ENCODE measurements at regions not wholly inside any gene's neighbourhood (a gene's known extent, or its start where the extent isn't known, plus 50 kb on each side); places are given as distances from the start of the nearest gene placed in this dataset.

DNA sequence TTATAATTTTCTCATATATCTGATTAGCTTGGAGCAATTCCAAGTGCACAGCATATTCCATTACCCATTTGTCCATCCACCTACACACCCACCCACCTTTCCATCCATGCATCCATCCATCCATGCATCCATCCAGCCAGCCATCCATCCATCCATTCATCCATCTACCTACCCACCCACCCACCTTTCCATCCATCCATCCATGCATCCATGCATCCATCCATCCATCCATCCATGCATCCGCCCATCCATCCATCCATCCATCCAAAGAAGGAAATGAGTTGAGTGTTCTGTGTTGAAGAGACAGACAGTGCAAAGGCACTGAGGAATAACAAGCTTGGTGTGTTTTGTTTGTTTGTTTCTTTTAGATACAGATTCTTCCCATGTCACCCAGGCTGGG lies 78.7 kb upstream of the FAM20A start:
- H2AK5ac ChIP-seq (ENCODE audit: low read length): no peak overlapping the region
- no peaks in the 10 kb centered on the region for H3K79me2 ChIP-seq (ENCODE audit: control insufficient read depth, insufficient read depth, low read length, poor library complexity)
- no peak overlapping the region for H3K18ac ChIP-seq (ENCODE audit: low read length)
- H3K27ac ChIP-seq (ENCODE audit: low read depth, low read length): no peak overlapping the region
- no peak overlapping the region for H3K23ac ChIP-seq (ENCODE audit: low read length)
- no peak overlapping the region for H3K4me3 ChIP-seq (ENCODE audit: low read depth, low read length)
- DNase-seq: no peak
- no peak overlapping the region for H4K12ac ChIP-seq (ENCODE audit: low read depth, low read length)
- WGBS (ENCODE audit: extremely low coverage, insufficient coverage, insufficient read length): no CpG with 5 or more reads among the region's 1 CpG
- H2AFZ ChIP-seq (ENCODE audit: insufficient read depth, low read length, poor library complexity): no peak overlapping the region
- peaks cover 2% of the 10 kb centered on the region for H3K79me1 ChIP-seq (ENCODE audit: low read length)
- no peak overlapping the region for H4K91ac ChIP-seq (ENCODE audit: low read depth, low read length)
- H3K9ac ChIP-seq (ENCODE audit: low read length): no peak overlapping the region
- no peak overlapping the region for H2BK5ac ChIP-seq (ENCODE audit: low read depth, low read length, poor library complexity)
- H4K8ac ChIP-seq (ENCODE audit: low read depth, low read length): no peak overlapping the region
- H3K27me3 ChIP-seq (ENCODE audit: insufficient read depth, low read length): no peaks in the 10 kb centered on the region
- no peak overlapping the region for H2BK120ac ChIP-seq (ENCODE audit: insufficient read depth, low read length, poor library complexity)
- H3K14ac ChIP-seq (ENCODE audit: low read length): no peak overlapping the region
- H3K4ac ChIP-seq (ENCODE audit: low read depth, low read length): no peak overlapping the region
- no peaks in the 10 kb centered on the region for H3K9me3 ChIP-seq (ENCODE audit: insufficient read depth, low read depth, low read length)
- H3K4me2 ChIP-seq (ENCODE audit: low read length): no peak overlapping the region
- H3K4me1 ChIP-seq (ENCODE audit: control insufficient read depth in 1 of 2, insufficient read depth in 2 of 2, low read length in 2 of 2): peaks cover 8 to 11% of the 10 kb centered on the region in 2 experiments
- no peaks in the 10 kb centered on the region for H3K36me3 ChIP-seq (ENCODE audit: control insufficient read depth in 1 of 2, insufficient read depth in 2 of 2, low read length in 2 of 2)
- no peak overlapping the region for H2BK12ac ChIP-seq (ENCODE audit: low read length)

DNA sequence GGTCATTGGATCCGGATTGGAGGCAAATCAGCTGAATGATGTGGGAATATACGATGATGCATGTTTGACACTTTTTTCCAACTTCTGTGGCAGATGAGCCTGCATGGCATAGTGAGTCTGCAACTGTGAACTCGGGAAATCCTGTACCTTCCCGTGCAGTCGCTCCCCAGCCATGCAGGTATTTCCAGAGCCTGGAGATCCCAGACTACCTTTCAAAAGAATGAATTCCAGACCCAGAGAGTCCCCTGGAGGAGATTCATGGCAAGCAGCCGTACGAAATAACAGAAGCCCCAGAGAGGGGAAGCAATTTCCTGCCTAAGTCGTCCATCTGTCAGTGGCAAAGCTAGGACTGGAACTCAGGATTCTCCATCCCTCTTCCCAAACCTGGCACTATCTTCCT lies 75.7 kb upstream of the FAM20A start:
- Histone ChIP-seq H3K23ac (ENCODE audit: low read length) (no peak overlapping the region), H4K91ac (ENCODE audit: low read depth, low read length) (no peak overlapping the region), H3K14ac (ENCODE audit: low read length) (peak overlapping the region; percentile 36), H2BK5ac (ENCODE audit: low read depth, low read length, poor library complexity) (no peak overlapping the region), H2AFZ (ENCODE audit: insufficient read depth, low read length, poor library complexity) (no peak overlapping the region), H2AK5ac (ENCODE audit: low read length) (no peak overlapping the region), H3K4me3 (ENCODE audit: low read depth, low read length) (no peak overlapping the region), H3K27me3 (ENCODE audit: insufficient read depth, low read length) (no peaks in the 10 kb centered on the region), H4K12ac (ENCODE audit: low read depth, low read length) (no peak overlapping the region), H3K9me3 (ENCODE audit: insufficient read depth, low read depth, low read length) (no peaks in the 10 kb centered on the region), H3K18ac (ENCODE audit: low read length) (no peak overlapping the region), H3K27ac (ENCODE audit: low read depth, low read length) (no peak overlapping the region), H3K4ac (ENCODE audit: low read depth, low read length) (no peak overlapping the region), H2BK12ac (ENCODE audit: low read length) (peak overlapping the region; percentile 62), H3K79me1 (ENCODE audit: low read length) (peaks cover 2% of the 10 kb centered on the region), H3K79me2 (ENCODE audit: control insufficient read depth, insufficient read depth, low read length, poor library complexity) (no peaks in the 10 kb centered on the region), H3K4me2 (ENCODE audit: low read length) (peak overlapping the region; percentile 20), H4K8ac (ENCODE audit: low read depth, low read length) (no peak overlapping the region), H3K36me3 (ENCODE audit: control insufficient read depth in 1 of 2, insufficient read depth in 2 of 2, low read length in 2 of 2) (no peaks in the 10 kb centered on the region), H3K9ac (ENCODE audit: low read length) (no peak overlapping the region), H3K4me1 (ENCODE audit: control insufficient read depth in 1 of 2, insufficient read depth in 2 of 2, low read length in 2 of 2) (peaks cover 8 to 13% of the 10 kb centered on the region in 2 experiments), H2BK120ac (ENCODE audit: insufficient read depth, low read length, poor library complexity) (peak overlapping the region; percentile 5)
- DNase-seq: peak; percentile 80 to 84
- WGBS (ENCODE audit: extremely low coverage, insufficient coverage, insufficient read length): no CpG with 5 or more reads among the region's 8 CpGs

DNA sequence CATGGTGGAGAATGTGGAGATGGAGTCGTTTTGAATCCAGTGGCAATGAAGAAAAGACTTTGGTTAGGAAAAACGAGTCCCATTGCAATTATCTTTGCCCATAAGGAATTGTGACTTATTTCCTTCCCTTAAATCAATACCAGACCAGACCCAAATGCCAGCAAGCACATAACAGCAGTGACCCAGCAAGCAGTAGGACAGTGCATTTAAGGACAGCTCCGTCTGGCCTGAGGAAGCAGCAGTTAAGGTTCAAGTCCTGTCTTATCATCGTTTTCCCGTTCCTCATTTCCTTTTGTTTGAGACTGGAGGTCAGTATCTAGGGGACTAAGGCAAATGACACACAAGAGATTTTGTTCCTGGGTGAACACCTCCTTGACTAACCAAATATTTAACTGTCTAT lies 74.6 kb upstream of the FAM20A start:
- Histone ChIP-seq H4K91ac (ENCODE audit: low read depth, low read length) (no peak overlapping the region), H3K27ac (ENCODE audit: low read depth, low read length) (no peak overlapping the region), H3K14ac (ENCODE audit: low read length) (no peak overlapping the region), H2BK12ac (ENCODE audit: low read length) (peak overlapping the region; percentile 29), H3K36me3 (ENCODE audit: control insufficient read depth in 1 of 2, insufficient read depth in 2 of 2, low read length in 2 of 2) (no peaks in the 10 kb centered on the region), H3K79me1 (ENCODE audit: low read length) (peaks cover 2% of the 10 kb centered on the region), H3K79me2 (ENCODE audit: control insufficient read depth, insufficient read depth, low read length, poor library complexity) (no peaks in the 10 kb centered on the region), H3K9me3 (ENCODE audit: insufficient read depth, low read depth, low read length) (no peaks in the 10 kb centered on the region), H3K27me3 (ENCODE audit: insufficient read depth, low read length) (no peaks in the 10 kb centered on the region), H2BK5ac (ENCODE audit: low read depth, low read length, poor library complexity) (no peak overlapping the region), H3K4me3 (ENCODE audit: low read depth, low read length) (no peak overlapping the region), H3K18ac (ENCODE audit: low read length) (no peak overlapping the region), H3K4ac (ENCODE audit: low read depth, low read length) (no peak overlapping the region), H3K9ac (ENCODE audit: low read length) (no peak overlapping the region), H3K4me1 (ENCODE audit: control insufficient read depth in 1 of 2, insufficient read depth in 2 of 2, low read length in 2 of 2) (peaks cover 8 to 13% of the 10 kb centered on the region in 2 experiments), H4K12ac (ENCODE audit: low read depth, low read length) (no peak overlapping the region), H2AK5ac (ENCODE audit: low read length) (no peak overlapping the region), H2AFZ (ENCODE audit: insufficient read depth, low read length, poor library complexity) (no peak overlapping the region), H3K23ac (ENCODE audit: low read length) (no peak overlapping the region), H2BK120ac (ENCODE audit: insufficient read depth, low read length, poor library complexity) (no peak overlapping the region), H3K4me2 (ENCODE audit: low read length) (no peak overlapping the region), H4K8ac (ENCODE audit: low read depth, low read length) (no peak overlapping the region)
- no CpG with 5 or more reads among the region's 5 CpGs for WGBS (ENCODE audit: extremely low coverage, insufficient coverage, insufficient read length)
- DNase-seq: no peak

DNA sequence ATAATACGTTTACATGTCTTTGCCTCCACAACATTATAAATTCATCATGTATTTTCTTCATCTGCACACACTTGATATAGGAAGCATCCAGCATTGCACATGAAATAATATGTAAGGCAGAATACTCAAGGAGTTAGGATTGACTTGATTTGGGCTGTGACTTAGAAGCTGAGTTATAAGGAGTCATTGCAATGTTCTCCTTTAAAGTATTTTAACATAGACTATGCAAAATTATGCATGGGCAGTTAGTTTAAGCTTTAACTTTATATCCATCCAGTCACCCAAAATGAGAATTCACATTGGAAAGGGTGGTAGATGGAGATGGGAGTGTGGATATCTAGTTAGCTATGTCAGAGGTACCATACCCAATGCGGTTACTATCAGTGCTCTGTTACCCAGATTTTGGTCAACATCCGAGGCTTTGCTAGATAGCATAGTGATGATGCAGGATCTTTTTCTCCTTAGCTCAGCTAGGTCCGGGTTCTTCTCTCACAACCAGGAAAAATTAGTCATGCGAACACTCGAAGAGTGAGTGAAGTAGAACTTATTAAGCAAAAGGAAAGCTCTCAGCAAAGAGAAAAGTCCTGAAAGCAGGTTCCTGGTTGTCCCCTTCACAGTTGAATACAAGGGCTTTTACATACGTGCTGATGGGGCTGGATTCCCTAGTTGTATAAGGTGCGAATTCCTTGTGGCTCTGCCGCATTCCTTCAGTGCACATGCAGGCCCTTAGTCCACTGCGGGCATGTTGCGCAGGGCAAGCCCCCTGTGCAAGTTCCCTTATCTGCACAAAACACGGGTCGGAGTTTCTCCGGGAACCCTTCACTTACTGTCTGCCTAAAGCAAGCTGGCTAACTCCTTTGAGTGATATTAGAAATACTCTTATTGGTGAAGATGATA lies 73.1 kb upstream of the FAM20A start:
- no peaks in the 10 kb centered on the region for H3K27me3 ChIP-seq (ENCODE audit: insufficient read depth, low read length)
- no peak overlapping the region for H4K8ac ChIP-seq (ENCODE audit: low read depth, low read length)
- H3K4me3 ChIP-seq (ENCODE audit: low read depth, low read length): no peak overlapping the region
- no peak overlapping the region for H4K91ac ChIP-seq (ENCODE audit: low read depth, low read length)
- H3K14ac ChIP-seq (ENCODE audit: low read length): no peak overlapping the region
- no peak overlapping the region for H2BK12ac ChIP-seq (ENCODE audit: low read length)
- no peak overlapping the region for H2AK5ac ChIP-seq (ENCODE audit: low read length)
- no peak overlapping the region for H4K12ac ChIP-seq (ENCODE audit: low read depth, low read length)
- no peaks in the 10 kb centered on the region for H3K36me3 ChIP-seq (ENCODE audit: control insufficient read depth in 1 of 2, insufficient read depth in 2 of 2, low read length in 2 of 2)
- H3K23ac ChIP-seq (ENCODE audit: low read length): no peak overlapping the region
- no peaks in the 10 kb centered on the region for H3K9me3 ChIP-seq (ENCODE audit: insufficient read depth, low read depth, low read length)
- no peak overlapping the region for H2AFZ ChIP-seq (ENCODE audit: insufficient read depth, low read length, poor library complexity)
- H3K79me2 ChIP-seq (ENCODE audit: control insufficient read depth, insufficient read depth, low read length, poor library complexity): no peaks in the 10 kb centered on the region
- peak; percentile 81 to 91 for DNase-seq
- H3K4ac ChIP-seq (ENCODE audit: low read depth, low read length): no peak overlapping the region
- H3K4me1 ChIP-seq (ENCODE audit: control insufficient read depth in 1 of 2, insufficient read depth in 2 of 2, low read length in 2 of 2): peaks cover 8 to 13% of the 10 kb centered on the region in 2 experiments
- no peak overlapping the region for H3K27ac ChIP-seq (ENCODE audit: low read depth, low read length)
- peaks cover 2% of the 10 kb centered on the region for H3K79me1 ChIP-seq (ENCODE audit: low read length)
- no peak overlapping the region for H2BK5ac ChIP-seq (ENCODE audit: low read depth, low read length, poor library complexity)
- H3K4me2 ChIP-seq (ENCODE audit: low read length): no peak overlapping the region
- H3K18ac ChIP-seq (ENCODE audit: low read length): no peak overlapping the region
- H2BK120ac ChIP-seq (ENCODE audit: insufficient read depth, low read length, poor library complexity): no peak overlapping the region
- no peak overlapping the region for H3K9ac ChIP-seq (ENCODE audit: low read length)
- no CpG with 5 or more reads among the region's 14 CpGs for WGBS (ENCODE audit: extremely low coverage, insufficient coverage, insufficient read length)
